ENCODE measurements at regions not wholly inside any gene's neighbourhood (a gene's known extent, or its start where the extent isn't known, plus 50 kb on each side); places are given as distances from the start of the nearest gene placed in this dataset.

- WGBS (ENCODE audit: insufficient coverage): no CpG with 5 or more reads among the region's 4 CpGs
- no peaks in the 10 kb centered on the region for H3K27me3 Mint-ChIP-seq
Measured at GRCh38 chr7:52195664-52196063, 839.8 kb upstream of the POM121L12 start.

GRCh38 chr7:52189153-52189778, 846.2 kb upstream of the POM121L12 start:
- ChIA-PET POLR2A (no interaction called here), CTCF (interaction anchor here in 1 of 2 donors (0.6 kb wide), 1 partner anchor 154 kb away, joined by 3 read pairs; no protein-coding TSS in a partner anchor)
- no peak overlapping the region for H3K27ac Mint-ChIP-seq
- Histone ChIP-seq H3K4me1 (ENCODE audit: control insufficient read depth in 1 of 2, extremely low read depth in 1 of 2, insufficient read depth in 2 of 2, low read length in 2 of 2) (no peaks in the 10 kb centered on the region), H3K27ac (ENCODE audit: low read length) (no peak overlapping the region), H3K9me3 (no peaks in the 10 kb centered on the region), H3K36me3 (ENCODE audit: control insufficient read depth in 2 of 2, extremely low read depth in 1 of 2, insufficient read depth in 1 of 2, low read length in 1 of 2) (no peaks in the 10 kb centered on the region), H3K4me3 (ENCODE audit: control insufficient read depth in 1 of 2, extremely low read depth in 1 of 2, low read length in 1 of 2) (no peak overlapping the region), H3K27me3 (replicated peaks in 1 of 2; ENCODE audit: control insufficient read depth in 2 of 2, extremely low read depth in 1 of 2, insufficient read depth in 2 of 2, low read length in 1 of 2) (no peaks in the 10 kb centered on the region)
- WGBS (ENCODE audit: insufficient coverage): no CpG with 5 or more reads among the region's 2 CpGs
- H3K27me3 Mint-ChIP-seq: no peaks in the 10 kb centered on the region
- H3K4me1 Mint-ChIP-seq: no peaks in the 10 kb centered on the region
- ATAC-seq (replicated peaks in 1 of 4) (no peak), DNase-seq (no peak)
- H3K9me3 Mint-ChIP-seq: peaks cover 11 to 31% (median 12%) of the 10 kb centered on the region in 3 donors
- H3K4me3 Mint-ChIP-seq: no peak overlapping the region
- H3K36me3 Mint-ChIP-seq: no peaks in the 10 kb centered on the region

More at GRCh38 chr7:52195664-52196063, 839.8 kb upstream of the POM121L12 start:
- Mint-ChIP-seq H3K36me3 (no peaks in the 10 kb centered on the region), H3K4me1 (no peaks in the 10 kb centered on the region), H3K4me3 (no peak overlapping the region), H3K27ac (no peak overlapping the region), H3K9me3 (peaks cover 6 to 36% (median 11%) of the 10 kb centered on the region in 3 donors)
- no peaks in the 10 kb centered on the region for H3K36me3 ChIP-seq (ENCODE audit: control insufficient read depth in 2 of 2, extremely low read depth in 1 of 2, insufficient read depth in 1 of 2, low read length in 1 of 2)
- no peak overlapping the region for H3K27ac ChIP-seq (ENCODE audit: low read length)
- no peaks in the 10 kb centered on the region for H3K4me1 ChIP-seq (ENCODE audit: control insufficient read depth in 1 of 2, extremely low read depth in 1 of 2, insufficient read depth in 2 of 2, low read length in 2 of 2)
- H3K27me3 ChIP-seq (replicated peaks in 1 of 2; ENCODE audit: control insufficient read depth in 2 of 2, extremely low read depth in 1 of 2, insufficient read depth in 2 of 2, low read length in 1 of 2): no peaks in the 10 kb centered on the region
- ChIA-PET CTCF (no interaction called here), POLR2A (no interaction called here)
- H3K4me3 ChIP-seq (ENCODE audit: control insufficient read depth in 1 of 2, extremely low read depth in 1 of 2, low read length in 1 of 2): no peak overlapping the region
- H3K9me3 ChIP-seq: no peaks in the 10 kb centered on the region
- DNase-seq: no peak
- no peak for ATAC-seq (replicated peaks in 1 of 4)

GRCh38 chr7:52184006-52184703, 851.3 kb upstream of the POM121L12 start:
- Histone ChIP-seq H3K27ac (ENCODE audit: low read length) (no peak overlapping the region), H3K4me1 (ENCODE audit: control insufficient read depth in 1 of 2, extremely low read depth in 1 of 2, insufficient read depth in 2 of 2, low read length in 2 of 2) (no peaks in the 10 kb centered on the region), H3K36me3 (ENCODE audit: control insufficient read depth in 2 of 2, extremely low read depth in 1 of 2, insufficient read depth in 1 of 2, low read length in 1 of 2) (no peaks in the 10 kb centered on the region), H3K4me3 (ENCODE audit: control insufficient read depth in 1 of 2, extremely low read depth in 1 of 2, low read length in 1 of 2) (no peak overlapping the region), H3K27me3 (replicated peaks in 1 of 2; ENCODE audit: control insufficient read depth in 2 of 2, extremely low read depth in 1 of 2, insufficient read depth in 2 of 2, low read length in 1 of 2) (no peaks in the 10 kb centered on the region), H3K9me3 (no peaks in the 10 kb centered on the region)
- Mint-ChIP-seq H3K36me3 (no peaks in the 10 kb centered on the region), H3K9me3 (peaks cover 14 to 29% (median 22%) of the 10 kb centered on the region in 3 donors), H3K27me3 (no peaks in the 10 kb centered on the region), H3K4me1 (no peaks in the 10 kb centered on the region), H3K4me3 (no peak overlapping the region), H3K27ac (no peak overlapping the region)
- 87% methylated on average over 4 of the region's 8 CpGs for WGBS (ENCODE audit: insufficient coverage)
- no peak for DNase-seq
- CTCF ChIA-PET: no interaction called here
- POLR2A ChIA-PET: no interaction called here
- no peak for ATAC-seq (replicated peaks in 1 of 4)

- ChIA-PET POLR2A (no interaction called here), CTCF (no interaction called here)
- Mint-ChIP-seq H3K36me3 (no peaks in the 10 kb centered on the region), H3K27ac (no peak overlapping the region), H3K4me1 (no peaks in the 10 kb centered on the region), H3K4me3 (no peak overlapping the region), H3K9me3 (peaks cover 10 to 27% (median 20%) of the 10 kb centered on the region in 3 donors), H3K27me3 (no peaks in the 10 kb centered on the region)
- DNase-seq: no peak
- Histone ChIP-seq H3K9me3 (no peaks in the 10 kb centered on the region), H3K4me1 (ENCODE audit: control insufficient read depth in 1 of 2, extremely low read depth in 1 of 2, insufficient read depth in 2 of 2, low read length in 2 of 2) (no peaks in the 10 kb centered on the region), H3K27ac (ENCODE audit: low read length) (no peak overlapping the region), H3K27me3 (replicated peaks in 1 of 2; ENCODE audit: control insufficient read depth in 2 of 2, extremely low read depth in 1 of 2, insufficient read depth in 2 of 2, low read length in 1 of 2) (no peaks in the 10 kb centered on the region), H3K4me3 (ENCODE audit: control insufficient read depth in 1 of 2, extremely low read depth in 1 of 2, low read length in 1 of 2) (no peak overlapping the region), H3K36me3 (ENCODE audit: control insufficient read depth in 2 of 2, extremely low read depth in 1 of 2, insufficient read depth in 1 of 2, low read length in 1 of 2) (no peaks in the 10 kb centered on the region)
- 86% methylated on average over 6 of the region's 8 CpGs for WGBS (ENCODE audit: insufficient coverage)
- ATAC-seq (replicated peaks in 1 of 4): no peak
Measured at GRCh38 chr7:52179934-52180333, 855.5 kb upstream of the POM121L12 start.

GRCh38 chr7:52168085-52168484, 851.5 kb upstream of the COBL start:
- no peaks in the 10 kb centered on the region for H3K27me3 Mint-ChIP-seq
- H3K4me3 Mint-ChIP-seq: no peak overlapping the region
- Histone ChIP-seq H3K27ac (ENCODE audit: low read length) (no peak overlapping the region), H3K4me1 (ENCODE audit: control insufficient read depth in 1 of 2, extremely low read depth in 1 of 2, insufficient read depth in 2 of 2, low read length in 2 of 2) (no peaks in the 10 kb centered on the region), H3K27me3 (replicated peaks in 1 of 2; ENCODE audit: control insufficient read depth in 2 of 2, extremely low read depth in 1 of 2, insufficient read depth in 2 of 2, low read length in 1 of 2) (no peaks in the 10 kb centered on the region), H3K9me3 (peaks cover 2% of the 10 kb centered on the region), H3K4me3 (ENCODE audit: control insufficient read depth in 1 of 2, extremely low read depth in 1 of 2, low read length in 1 of 2) (no peak overlapping the region), H3K36me3 (ENCODE audit: control insufficient read depth in 2 of 2, extremely low read depth in 1 of 2, insufficient read depth in 1 of 2, low read length in 1 of 2) (no peaks in the 10 kb centered on the region)
- ATAC-seq (replicated peaks in 1 of 4) (no peak), DNase-seq (no peak)
- no peak overlapping the region for H3K27ac Mint-ChIP-seq
- ChIA-PET POLR2A (no interaction called here), CTCF (no interaction called here)
- peaks cover 7 to 29% (median 19%) of the 10 kb centered on the region in 3 donors for H3K9me3 Mint-ChIP-seq
- H3K36me3 Mint-ChIP-seq: no peaks in the 10 kb centered on the region
- no CpG with 5 or more reads among the region's 3 CpGs for WGBS (ENCODE audit: insufficient coverage)
- no peaks in the 10 kb centered on the region for H3K4me1 Mint-ChIP-seq

- Mint-ChIP-seq H3K9me3 (peaks cover 4 to 18% (median 9%) of the 10 kb centered on the region in 3 donors), H3K4me1 (no peaks in the 10 kb centered on the region), H3K36me3 (no peaks in the 10 kb centered on the region), H3K27ac (no peak overlapping the region), H3K4me3 (no peak overlapping the region), H3K27me3 (no peaks in the 10 kb centered on the region)
- Histone ChIP-seq H3K4me3 (ENCODE audit: control insufficient read depth in 1 of 2, extremely low read depth in 1 of 2, low read length in 1 of 2) (no peak overlapping the region), H3K27me3 (replicated peaks in 1 of 2; ENCODE audit: control insufficient read depth in 2 of 2, extremely low read depth in 1 of 2, insufficient read depth in 2 of 2, low read length in 1 of 2) (no peaks in the 10 kb centered on the region), H3K27ac (ENCODE audit: low read length) (no peak overlapping the region), H3K9me3 (no peaks in the 10 kb centered on the region), H3K4me1 (ENCODE audit: control insufficient read depth in 1 of 2, extremely low read depth in 1 of 2, insufficient read depth in 2 of 2, low read length in 2 of 2) (no peaks in the 10 kb centered on the region), H3K36me3 (ENCODE audit: control insufficient read depth in 2 of 2, extremely low read depth in 1 of 2, insufficient read depth in 1 of 2, low read length in 1 of 2) (no peaks in the 10 kb centered on the region)
- 43% methylated on average over 1 of the region's 2 CpGs for WGBS (ENCODE audit: insufficient coverage)
- DNase-seq: no peak
- ChIA-PET CTCF (no interaction called here), POLR2A (no interaction called here)
- no peak for ATAC-seq (replicated peaks in 1 of 4)
Measured at GRCh38 chr7:52163311-52163710, 846.7 kb upstream of the COBL start.
